Urothelium cell line (cell line): ENCODE measurements at regions not wholly inside any gene's neighbourhood (a gene's known extent, or its start where the extent isn't known, plus 50 kb on each side); places are given as distances from the start of the nearest gene placed in this dataset.
A peak's percentile ranks its signal among the peaks of the same experiment; 100 is the strongest.
"Not testable (repeated sequence)": the region's sequence is repeated elsewhere in the genome, so short reads cannot be mapped to it uniquely, and the experiment has no call there.

Experiments
- DNase-seq: peaks from one replicate; pipeline ENCODE4 v3.0.0; 2011; ENCODE audit warnings: low spot score, mixed read lengths
- FAIRE-seq: peaks from 2 replicates; lab custom pipeline; 2011; peaks lifted over from hg19 to GRCh38; lab: Jason Lieb, UNC

- FAIRE-seq = no peak
Measured at GRCh38 chr6:146980900-146981329, 223.3 kb upstream of the STXBP5 start.

DNA sequence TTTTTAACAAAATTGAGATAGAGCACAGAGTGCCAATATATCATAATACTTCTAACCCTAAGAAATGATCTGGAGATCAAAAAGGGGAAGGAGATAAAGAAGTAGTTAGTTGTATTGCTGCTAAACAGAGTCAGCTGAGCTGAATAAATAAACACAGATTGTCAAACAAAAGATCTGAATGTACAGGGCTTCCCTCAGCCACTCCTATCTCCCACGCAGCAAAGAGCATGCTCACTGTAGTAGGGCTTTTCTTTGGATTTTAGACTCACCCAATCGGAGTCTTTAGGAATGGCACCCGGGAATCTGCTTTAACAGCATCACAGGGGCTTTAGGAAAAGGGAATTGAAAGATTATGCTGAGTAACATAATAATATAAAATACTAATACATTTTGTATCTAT, 222.2 kb upstream of the STXBP5 start:
- FAIRE-seq (no peak), DNase-seq (no peak)

More at GRCh38 chr6:146980900-146981329, 223.3 kb upstream of the STXBP5 start:
- DNase-seq = no peak

DNA sequence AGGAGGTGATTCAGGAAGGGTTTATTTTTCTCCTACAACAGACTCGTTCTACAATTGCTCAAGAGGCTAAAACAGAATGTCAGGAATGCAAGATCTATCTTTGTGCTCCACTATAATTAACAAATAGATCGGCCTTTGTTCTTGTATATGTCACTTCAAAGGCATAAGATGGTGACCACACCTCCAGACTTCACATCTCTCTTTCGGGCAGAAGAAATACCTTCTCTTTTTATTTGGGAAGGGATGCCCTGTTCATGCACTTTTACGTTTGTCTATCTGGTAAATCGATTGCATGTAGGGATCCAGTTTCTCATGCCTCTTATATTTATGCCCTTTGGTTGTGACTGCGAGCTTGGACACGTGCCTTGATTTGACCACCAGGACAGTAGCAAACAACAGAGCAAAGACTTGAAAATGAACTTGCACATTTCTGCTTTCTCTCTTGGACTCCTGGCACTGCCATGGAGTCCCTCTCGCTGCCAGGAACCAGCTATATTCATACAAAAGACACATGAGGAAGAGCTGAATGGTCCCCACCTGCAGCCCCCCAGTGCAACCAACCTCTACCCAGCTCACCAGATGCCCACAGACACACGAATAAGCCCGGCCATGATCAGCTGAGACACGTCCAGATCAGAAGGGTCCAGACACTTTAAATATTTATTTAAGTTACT, 219.8 kb upstream of the STXBP5 start:
- no peak for DNase-seq
- FAIRE-seq = no peak

DNA sequence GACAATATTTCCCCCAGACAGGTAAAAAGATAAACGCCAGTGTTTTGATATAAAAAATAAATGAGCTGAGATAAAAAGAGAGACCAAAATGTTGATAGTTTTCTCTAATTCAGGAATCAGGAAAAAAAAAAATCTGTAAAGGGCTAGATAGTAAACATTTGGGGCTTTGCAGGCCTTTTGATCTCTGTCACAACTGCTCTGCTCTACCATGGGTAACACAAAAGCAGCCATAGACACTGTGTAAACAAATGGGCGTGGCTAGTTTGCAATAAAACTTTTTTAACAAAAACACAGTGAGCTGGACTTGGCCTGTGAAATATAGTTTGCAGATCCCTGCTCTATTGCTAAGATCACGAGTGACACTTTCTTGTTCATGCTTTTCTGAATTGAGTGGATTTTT, 219.1 kb upstream of the STXBP5 start:
- DNase-seq (no peak), FAIRE-seq (no peak)

- FAIRE-seq (no peak), DNase-seq (no peak)
Measured at GRCh38 chr6:146985966-146986365, 218.3 kb upstream of the STXBP5 start.

- DNase-seq, FAIRE-seq: not testable (repeated sequence)
Measured at GRCh38 chr6:146987938-146988337, 216.3 kb upstream of the STXBP5 start.

DNA sequence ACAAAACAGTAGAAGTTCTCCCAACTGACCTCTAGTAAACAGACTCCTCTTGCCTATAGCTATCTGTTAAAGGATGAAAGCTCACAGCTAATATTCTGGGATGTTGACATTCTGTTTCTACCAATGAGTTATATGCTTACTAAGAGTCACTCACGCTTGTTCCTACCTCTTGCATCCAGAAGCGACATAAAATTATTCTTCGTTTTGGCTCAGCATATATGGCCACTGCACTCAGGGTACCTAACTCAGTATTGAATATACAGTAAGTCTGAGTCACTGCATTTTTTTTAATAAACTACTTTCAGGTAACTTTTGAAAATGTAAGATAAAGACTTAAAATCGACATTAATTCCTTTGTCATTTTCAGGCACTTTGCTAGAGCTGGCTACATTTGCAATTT, 214.4 kb upstream of the STXBP5 start:
- DNase-seq (no peak), FAIRE-seq (no peak)

GRCh38 chr6:146990284-146990683, 213.9 kb upstream of the STXBP5 start:
- peak; percentile 12 for DNase-seq
- no peak for FAIRE-seq

- DNase-seq (peak; percentile 26), FAIRE-seq (no peak)
Measured at GRCh38 chr6:146990821-146991798, 213.1 kb upstream of the STXBP5 start.

- no peak for FAIRE-seq
- no peak for DNase-seq
Measured at GRCh38 chr6:146997062-146997461, 207.2 kb upstream of the STXBP5 start.

DNA sequence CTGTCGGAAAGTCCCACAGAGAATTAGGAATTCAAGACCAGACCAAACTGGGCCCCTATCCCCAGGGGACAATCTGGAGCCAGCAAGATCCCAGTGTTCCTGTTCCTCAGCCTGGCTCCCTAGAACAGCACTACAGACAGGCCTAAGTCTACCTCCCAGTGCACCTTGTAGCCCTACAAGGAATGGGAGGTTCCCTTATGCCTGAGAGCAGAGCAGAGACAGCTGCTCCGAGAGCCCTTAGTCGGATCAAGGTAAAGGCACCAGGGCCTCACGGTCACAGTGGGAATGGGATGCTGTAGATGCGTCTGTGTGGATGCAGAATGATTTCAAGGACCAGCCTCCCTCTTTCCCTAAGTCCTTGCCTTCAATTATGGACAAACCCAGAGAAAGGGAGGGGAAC, 204.5 kb upstream of the STXBP5 start:
- no peak for FAIRE-seq
- DNase-seq = no peak

DNA sequence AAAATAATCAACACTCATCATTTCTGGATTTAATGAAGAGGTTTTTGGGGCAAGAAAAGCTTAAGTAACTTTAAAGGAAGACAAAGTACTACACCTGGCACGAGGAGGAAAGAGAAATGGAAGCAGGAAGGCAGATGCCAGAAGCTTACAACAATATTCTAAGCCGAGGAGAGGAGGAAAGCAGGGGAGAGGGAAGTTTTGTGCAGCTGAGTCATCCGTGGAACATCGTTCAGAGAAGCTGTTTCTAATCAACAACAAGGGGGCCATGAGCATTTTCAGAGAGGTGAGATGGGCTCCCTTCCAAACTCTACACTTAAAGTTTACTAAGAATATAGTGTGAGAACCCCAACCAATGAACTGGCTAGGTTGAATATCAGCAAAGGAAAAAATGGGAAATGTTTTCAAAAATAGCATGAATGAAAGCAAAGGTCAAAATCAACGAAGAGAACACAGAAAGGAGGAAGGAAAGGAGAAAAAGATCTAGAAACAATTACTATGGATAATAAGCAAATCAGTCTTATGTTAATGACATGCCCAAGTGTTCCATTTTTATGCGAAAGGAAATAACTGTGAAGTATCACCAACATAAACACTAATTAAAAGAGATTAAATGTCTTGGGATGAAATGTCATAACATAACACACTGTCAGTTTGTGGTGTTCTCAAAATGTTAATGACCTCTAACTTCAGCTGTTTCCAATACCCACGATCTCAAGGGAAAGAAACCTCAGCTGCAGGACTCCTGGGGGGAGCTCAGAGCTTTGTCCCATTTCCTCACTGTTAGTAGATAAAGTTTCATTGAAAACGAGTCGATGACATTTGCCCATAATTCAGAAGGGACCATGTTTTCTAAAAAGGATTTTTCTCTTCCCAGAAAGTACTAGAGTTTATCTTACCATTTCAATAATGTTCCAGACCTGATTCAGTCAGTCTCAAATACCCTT, 203.4 kb upstream of the STXBP5 start:
- DNase-seq (peak; percentile 16), FAIRE-seq (no peak)

DNA sequence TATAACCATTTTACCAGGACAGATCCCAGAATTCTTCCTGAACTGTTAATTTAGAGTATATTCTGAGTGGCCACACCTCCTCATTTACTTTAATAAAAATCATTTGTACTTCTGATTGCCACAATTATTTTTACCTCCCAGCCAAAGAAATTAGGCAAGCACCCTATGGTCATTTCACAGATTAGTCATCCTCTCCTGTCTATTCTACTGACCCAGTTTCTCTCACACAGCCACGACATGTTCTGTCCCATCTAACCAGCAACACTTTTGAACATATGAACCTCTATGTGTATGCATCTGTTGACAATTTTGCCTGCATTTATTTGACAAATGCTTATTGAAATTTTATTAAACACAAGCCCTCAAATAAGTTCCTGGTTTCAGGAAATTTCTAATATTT, 202.6 kb upstream of the STXBP5 start:
- DNase-seq = no peak
- FAIRE-seq = no peak

DNA sequence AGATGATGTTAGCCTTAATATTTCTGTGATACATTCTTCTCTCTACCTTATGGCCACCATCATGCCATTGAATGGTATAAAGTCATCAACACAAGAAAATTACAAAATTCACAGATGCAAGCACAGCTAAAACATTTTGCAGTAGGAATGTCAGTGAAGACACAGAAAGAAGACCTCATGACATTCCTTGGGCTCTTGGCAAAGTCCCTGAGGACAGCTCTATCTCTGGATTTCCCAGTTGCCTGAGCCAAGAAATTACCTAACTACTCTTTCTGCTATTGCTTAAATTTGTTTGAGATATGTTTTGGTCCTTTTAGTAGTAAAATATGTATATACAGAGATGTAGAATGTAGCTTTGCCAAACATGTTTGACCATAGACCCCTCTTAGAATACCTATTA, 201.0 kb upstream of the STXBP5 start:
- FAIRE-seq = no peak
- DNase-seq = no peak

DNA sequence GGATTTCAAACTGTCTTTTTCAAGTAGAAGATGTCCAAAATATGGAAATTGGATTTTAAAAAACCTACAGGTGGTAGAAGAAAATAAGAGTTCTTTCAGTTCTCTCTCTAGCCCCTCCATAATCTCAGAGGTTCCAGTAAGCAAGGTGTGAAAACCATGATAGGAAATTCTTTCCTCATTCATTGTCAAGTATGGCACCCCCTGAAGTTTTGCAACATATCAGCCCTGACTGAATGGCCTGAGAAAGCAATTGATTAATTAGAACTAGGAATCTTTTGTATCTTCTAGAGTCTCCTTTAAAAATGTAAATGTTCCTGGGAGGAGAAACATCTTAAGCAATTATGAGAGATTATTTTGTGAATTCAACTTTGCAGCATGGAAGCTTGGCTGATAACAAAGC, 198.7 kb upstream of the STXBP5 start:
- DNase-seq (no peak), FAIRE-seq (no peak)

GRCh38 chr6:147007441-147007840, 196.8 kb upstream of the STXBP5 start:
- FAIRE-seq = no peak

GRCh38 chr6:147009358-147009757, 194.9 kb upstream of the STXBP5 start:
- no peak for DNase-seq
- FAIRE-seq = no peak

More at GRCh38 chr6:147007441-147007840, 196.8 kb upstream of the STXBP5 start:
- no peak for DNase-seq

DNA sequence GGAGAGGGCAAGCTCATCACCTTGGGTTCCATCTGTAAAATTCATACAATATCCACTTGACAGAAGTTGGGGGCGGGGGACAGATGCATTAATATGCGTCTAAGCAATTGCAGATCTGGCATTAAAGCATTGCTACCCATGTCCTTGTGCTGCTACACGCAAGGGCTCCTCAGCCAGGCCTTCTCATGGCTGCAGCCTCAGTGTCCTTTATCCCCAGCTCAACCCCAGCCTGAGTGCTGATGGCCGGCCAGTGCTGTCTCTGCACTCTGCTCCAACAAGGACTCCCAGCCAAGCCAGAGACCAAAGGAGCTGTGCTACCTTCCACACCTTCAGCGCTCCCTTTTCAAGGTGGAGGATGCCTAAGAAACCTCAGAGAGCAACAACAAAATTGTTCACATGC, 188.5 kb upstream of the STXBP5 start:
- FAIRE-seq (no peak), DNase-seq (no peak)

DNA sequence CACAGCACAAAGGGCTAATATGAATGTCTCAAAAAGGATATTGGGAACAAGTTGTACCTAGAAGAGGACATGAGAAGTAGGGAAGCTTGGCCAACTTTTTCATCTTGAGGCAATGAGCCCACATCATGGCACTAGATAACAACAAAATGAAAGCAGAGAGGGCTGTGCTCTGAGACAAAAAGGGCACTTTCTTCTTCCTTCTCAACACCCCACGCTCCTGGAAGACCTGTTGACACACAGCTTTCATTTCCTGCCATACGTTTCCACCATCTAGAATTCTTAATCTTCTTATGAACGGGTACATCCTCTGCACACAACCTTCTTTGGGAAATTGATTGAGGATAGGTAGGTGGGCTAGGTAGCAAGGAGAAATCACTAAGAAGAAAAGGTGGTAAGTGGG, 187.8 kb upstream of the STXBP5 start:
- no peak for DNase-seq
- no peak for FAIRE-seq

DNA sequence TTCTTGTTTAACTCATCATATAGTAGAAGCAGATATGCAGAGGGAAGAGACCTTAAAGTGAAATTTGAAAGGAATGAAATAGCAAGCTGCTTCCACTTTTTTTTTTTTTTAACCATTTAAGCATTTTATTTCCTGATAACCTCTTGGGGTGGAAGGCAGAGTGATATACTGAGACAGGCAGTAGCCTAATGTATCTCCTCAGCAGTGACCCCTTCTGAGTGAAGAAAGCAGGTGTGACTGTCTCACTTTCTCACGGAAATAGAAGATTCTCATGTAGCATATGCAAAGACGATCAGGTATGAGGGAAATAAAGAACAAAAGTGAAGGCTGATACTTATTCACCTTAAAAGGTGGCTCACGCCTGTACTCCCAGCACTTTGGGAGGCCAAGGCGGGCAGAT, 187.1 kb upstream of the STXBP5 start:
- DNase-seq (no peak), FAIRE-seq (no peak)

DNA sequence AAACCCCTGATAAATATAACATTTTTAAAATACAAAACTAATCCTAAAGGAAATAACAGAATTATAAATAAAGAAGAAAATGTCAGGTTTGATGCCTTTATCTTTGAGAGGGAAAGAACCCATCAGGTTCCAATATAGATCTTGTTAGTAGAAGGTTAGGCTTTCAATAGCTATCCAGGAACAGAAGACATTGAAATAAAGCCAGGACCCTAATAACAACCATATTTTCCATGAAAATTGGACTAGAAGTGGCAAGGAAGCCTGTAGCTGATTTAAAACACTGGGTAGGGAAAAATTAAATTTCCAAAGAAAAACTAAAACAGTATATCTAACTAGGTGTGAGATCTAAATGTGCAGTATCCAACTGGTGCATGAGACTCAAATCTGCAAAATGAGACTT, 185.2 kb upstream of the STXBP5 start:
- FAIRE-seq = no peak
- DNase-seq = no peak
